ENCODE measurements at regions not wholly inside any gene's neighbourhood (a gene's known extent, or its start where the extent isn't known, plus 50 kb on each side); places are given as distances from the start of the nearest gene placed in this dataset.
"Not testable (repeated sequence)": the region's sequence is repeated elsewhere in the genome, so short reads cannot be mapped to it uniquely, and the experiment has no call there.

DNA sequence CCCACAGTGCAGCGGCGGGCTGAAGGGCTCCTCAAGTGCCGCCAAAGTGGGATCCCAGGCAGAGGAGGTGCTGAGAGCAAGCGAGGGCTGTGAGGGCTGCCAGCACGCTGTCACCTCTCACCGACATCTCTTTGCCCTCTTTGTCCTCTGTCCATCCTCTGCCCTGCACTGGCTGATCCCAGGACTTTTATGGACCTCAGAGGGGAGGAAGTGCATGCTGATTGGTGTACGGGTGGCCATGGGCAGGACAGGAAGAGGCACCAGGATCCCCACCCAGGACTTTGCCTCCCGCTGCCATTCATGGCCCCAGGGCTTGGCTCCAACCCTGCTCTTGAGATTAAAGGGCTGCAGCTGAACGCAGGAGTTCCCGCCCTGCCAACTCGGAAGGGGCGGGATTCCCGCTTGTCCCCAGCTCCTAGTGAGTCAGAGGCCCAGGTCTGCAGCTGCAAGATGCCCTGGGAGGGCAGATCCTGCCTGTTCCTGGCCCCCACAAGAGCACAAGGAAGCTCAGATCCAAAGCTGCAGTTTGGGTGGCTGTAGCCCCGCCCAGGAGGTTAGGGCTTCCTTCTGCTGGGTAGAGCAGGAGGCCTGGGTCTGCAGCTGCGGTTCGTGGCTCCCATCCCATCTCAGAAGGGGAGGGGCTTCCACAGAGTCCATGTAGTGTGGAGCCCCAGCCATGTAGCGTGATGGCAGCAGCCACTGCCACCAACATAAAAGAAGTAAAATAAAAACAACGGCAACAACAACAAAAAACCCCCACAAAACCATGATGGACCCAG lies 1716.7 kb downstream of the SLITRK1 start:
- TF ChIP-seq, protein P1, sequence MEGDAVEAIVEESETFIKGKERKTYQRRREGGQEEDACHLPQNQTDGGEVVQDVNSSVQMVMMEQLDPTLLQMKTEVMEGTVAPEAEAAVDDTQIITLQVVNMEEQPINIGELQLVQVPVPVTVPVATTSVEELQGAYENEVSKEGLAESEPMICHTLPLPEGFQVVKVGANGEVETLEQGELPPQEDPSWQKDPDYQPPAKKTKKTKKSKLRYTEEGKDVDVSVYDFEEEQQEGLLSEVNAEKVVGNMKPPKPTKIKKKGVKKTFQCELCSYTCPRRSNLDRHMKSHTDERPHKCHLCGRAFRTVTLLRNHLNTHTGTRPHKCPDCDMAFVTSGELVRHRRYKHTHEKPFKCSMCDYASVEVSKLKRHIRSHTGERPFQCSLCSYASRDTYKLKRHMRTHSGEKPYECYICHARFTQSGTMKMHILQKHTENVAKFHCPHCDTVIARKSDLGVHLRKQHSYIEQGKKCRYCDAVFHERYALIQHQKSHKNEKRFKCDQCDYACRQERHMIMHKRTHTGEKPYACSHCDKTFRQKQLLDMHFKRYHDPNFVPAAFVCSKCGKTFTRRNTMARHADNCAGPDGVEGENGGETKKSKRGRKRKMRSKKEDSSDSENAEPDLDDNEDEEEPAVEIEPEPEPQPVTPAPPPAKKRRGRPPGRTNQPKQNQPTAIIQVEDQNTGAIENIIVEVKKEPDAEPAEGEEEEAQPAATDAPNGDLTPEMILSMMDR (IDR thresholded peaks at IDR 0.05), result no peak
- Histone ChIP-seq H3K79me2 (ENCODE audit: insufficient read depth, low read length) (no peaks in the 10 kb centered on the region), H3K9me3 (replicated peaks in 1 of 2; ENCODE audit: control insufficient read depth in 1 of 2, insufficient read depth in 1 of 2, low read length in 2 of 2) (peaks cover 26 to 31% of the 10 kb centered on the region in 2 donors), H3K27ac (ENCODE audit: low read depth in 1 of 2, low read length in 2 of 2) (no peak overlapping the region), H3K9ac (ENCODE audit: insufficient read depth, low read length, poor library complexity, severe bottlenecking) (no peak overlapping the region), H3K4me3 (replicated peaks in 1 of 3; ENCODE audit: low read depth in 2 of 3, low read length in 3 of 3) (no peak overlapping the region), H3K4me1 (ENCODE audit: control insufficient read depth in 1 of 2, insufficient read depth in 2 of 2, low read length in 2 of 2) (no peaks in the 10 kb centered on the region), H2AFZ (ENCODE audit: insufficient read depth, low read depth, low read length, poor library complexity, severe bottlenecking) (no peak overlapping the region), H4K20me1 (ENCODE audit: insufficient read depth, low read length) (no peaks in the 10 kb centered on the region), H3K36me3 (replicated peaks in 1 of 2; ENCODE audit: control insufficient read depth in 1 of 2, insufficient read depth in 2 of 2, low read length in 2 of 2) (no peaks in the 10 kb centered on the region), H3K4me2 (replicated peaks; ENCODE audit: extremely low read depth, low read length, poor library complexity, severe bottlenecking) (no peak overlapping the region), H3K27me3 (ENCODE audit: control insufficient read depth in 2 of 2, insufficient read depth in 2 of 2, low read length in 2 of 2) (no peaks in the 10 kb centered on the region)
- Mint-ChIP-seq H3K27me3 (ENCODE audit: low read depth in 3 of 3) (peaks cover 0 to 2% (median 0%) of the 10 kb centered on the region in 3 donors), H3K36me3 (no peaks in the 10 kb centered on the region), H3K27ac (no peak overlapping the region), H3K4me3 (no peak overlapping the region), H3K9me3 (peaks cover 5 to 29% (median 16%) of the 10 kb centered on the region in 7 donors), H3K4me1 (no peaks in the 10 kb centered on the region)
- whole genome bisulfite sequencing (ENCODE audit: insufficient coverage), result 91% methylated on average over 9 of the region's 18 CpGs
- intact Hi-C loops (cut with micrococcal nuclease), result no loop called here
- DNase-seq, result no peak

DNA sequence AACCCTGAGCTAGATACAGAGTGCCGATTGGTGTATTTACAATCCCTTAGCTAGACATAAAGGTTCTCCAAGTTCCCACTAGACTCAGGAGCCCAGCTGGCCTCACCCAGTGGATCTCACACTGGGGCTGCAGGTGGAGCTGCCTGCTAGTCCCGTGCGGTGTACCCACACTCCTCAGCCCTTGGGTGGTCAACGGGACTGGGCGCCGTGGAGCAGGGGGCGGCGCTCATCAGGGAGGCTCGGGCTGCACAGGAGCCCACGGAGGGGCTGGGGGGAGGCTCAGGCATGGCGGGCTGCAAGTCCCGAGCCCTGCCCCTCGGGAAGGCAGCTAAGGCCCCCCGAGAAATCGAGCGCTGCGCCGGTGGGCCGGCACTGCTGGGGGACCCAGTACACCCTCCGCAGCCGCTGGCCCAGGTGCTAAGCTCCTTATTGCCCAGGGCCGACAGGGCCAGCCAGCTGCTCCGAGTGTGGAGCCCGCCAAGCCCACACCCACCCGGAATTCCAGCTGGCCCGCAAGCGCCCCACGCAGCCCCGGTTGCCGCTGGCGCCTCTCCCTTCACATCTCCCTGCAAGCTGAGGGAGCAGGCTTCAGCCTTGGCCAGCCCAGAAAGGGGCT lies 1717.4 kb downstream of the SLITRK1 start:
- H3K9ac ChIP-seq (ENCODE audit: insufficient read depth, low read length, poor library complexity, severe bottlenecking); H3K4me1 ChIP-seq (ENCODE audit: control insufficient read depth in 1 of 2, insufficient read depth in 2 of 2, low read length in 2 of 2); intact Hi-C loops (cut with micrococcal nuclease); H3K4me3 Mint-ChIP-seq; H2AFZ ChIP-seq (ENCODE audit: insufficient read depth, low read depth, low read length, poor library complexity, severe bottlenecking); H3K27me3 ChIP-seq (ENCODE audit: control insufficient read depth in 2 of 2, insufficient read depth in 2 of 2, low read length in 2 of 2); H3K36me3 ChIP-seq (replicated peaks in 1 of 2; ENCODE audit: control insufficient read depth in 1 of 2, insufficient read depth in 2 of 2, low read length in 2 of 2); DNase-seq; H3K27me3 Mint-ChIP-seq (ENCODE audit: low read depth in 3 of 3); H3K27ac ChIP-seq (ENCODE audit: low read depth in 1 of 2, low read length in 2 of 2); H3K27ac Mint-ChIP-seq; H3K36me3 Mint-ChIP-seq; H3K4me2 ChIP-seq (replicated peaks; ENCODE audit: extremely low read depth, low read length, poor library complexity, severe bottlenecking); H3K4me3 ChIP-seq (replicated peaks in 1 of 3; ENCODE audit: low read depth in 2 of 3, low read length in 3 of 3); H3K4me1 Mint-ChIP-seq; H4K20me1 ChIP-seq (ENCODE audit: insufficient read depth, low read length); H3K79me2 ChIP-seq (ENCODE audit: insufficient read depth, low read length): not testable (repeated sequence)
- peaks cover 26 to 31% of the 10 kb centered on the region in 2 donors for H3K9me3 ChIP-seq (replicated peaks in 1 of 2; ENCODE audit: control insufficient read depth in 1 of 2, insufficient read depth in 1 of 2, low read length in 2 of 2)
- 93% methylated on average over 30 of the region's 31 CpGs for WGBS (ENCODE audit: insufficient coverage)
- peaks cover 5 to 24% (median 17%) of the 10 kb centered on the region in 7 donors for H3K9me3 Mint-ChIP-seq

Measured in CD14-positive monocyte (primary cell).